K562 (cell line): ENCODE measurements at regions not wholly inside any gene's neighbourhood (a gene's known extent, or its start where the extent isn't known, plus 50 kb on each side); places are given as distances from the start of the nearest gene placed in this dataset.

Experiments
- ATF1 ChIP-seq, 2 experiments: fragments of 450-650 bp in 1 of 2; IDR thresholded peaks; 2 replicates each; pipeline ENCODE4 v1.6.1; 2016; ENCODE audit warnings: missing compliant biosample characterization in 1 of 2, missing genetic modification characterization in 1 of 2
- CTCF ChIP-seq, 3 experiments: IDR thresholded peaks in 2 of 3; conservative IDR thresholded peaks in 1 of 3; 2 replicates each; pipeline ENCODE4 v1.5.1; 2011 to 2012; ENCODE audit warnings: low read length in 3 of 3, mild to moderate bottlenecking in 3 of 3, control low read depth in 2 of 3, improper control_type of control experiment in 1 of 3, inconsistent platforms in 1 of 3, low read depth in 1 of 3, mixed read lengths in 1 of 3, moderate library complexity in 1 of 3; ENCODE audit not compliant: insufficient read depth in 2 of 3
- FOSL1 ChIP-seq: fragments of 200-800 bp; sonication (Bioruptor generic); conservative IDR thresholded peaks from 2 replicates; pipeline ENCODE4 v1.6.1; 2016; ENCODE audit warnings: missing genetic modification characterization, missing compliant biosample characterization
- IFI16 ChIP-seq: fragments of 250-450 bp; sonication (Bioruptor Pico); IDR thresholded peaks from 2 replicates; pipeline ENCODE4 v2.1.2; 2022; ENCODE audit warnings: mild to moderate bottlenecking, inconsistent platforms
- KDM2B ChIP-seq: fragments of 250-450 bp; sonication (Bioruptor Pico); IDR thresholded peaks from 2 replicates; pipeline ENCODE4 v1.8.0; 2021; ENCODE audit warnings: mild to moderate bottlenecking, moderate library complexity
- NRF1 ChIP-seq, 2 experiments: fragments of 450-650 bp; IDR thresholded peaks in 1 of 2; conservative IDR thresholded peaks in 1 of 2; 2 replicates each; pipeline ENCODE4 v1.6.1; 2014; ENCODE audit warnings: mild to moderate bottlenecking in 2 of 2
- USF2 ChIP-seq: sonication (generic); formaldehyde crosslinking; IDR thresholded peaks from 2 replicates; pipeline ENCODE4 v1.5.0; 2020; ENCODE audit warnings: missing genetic modification reagents
- ZBTB11 ChIP-seq, 3 experiments: fragments of 200-800 bp in 1 of 3; fragments of 250-450 bp in 1 of 3; fragments of 450-650 bp in 1 of 3; sonication (Bioruptor Pico) in 1 of 3; sonication (Bioruptor generic) in 1 of 3; formaldehyde crosslinking in 1 of 3; IDR thresholded peaks; 2 replicates each; pipeline versions ENCODE4 v1.6.1 to v1.8.0; 2016 to 2022; ENCODE audit warnings: mild to moderate bottlenecking in 2 of 3, missing genetic modification characterization in 2 of 3, missing compliant biosample characterization in 1 of 3, moderate library complexity in 1 of 3
- ZNF146 ChIP-seq: IDR thresholded peaks from one replicate; pipeline ENCODE4 v1.6.1; 2018; ENCODE audit warnings: missing compliant biosample characterization; ENCODE audit not compliant: unreplicated experiment
- ZNF217 ChIP-seq: sonication (generic); formaldehyde crosslinking; IDR thresholded peaks from 2 replicates; pipeline ENCODE4 v1.8.0; 2022; ENCODE audit warnings: mild to moderate bottlenecking, missing genetic modification reagents
- ZNF239 ChIP-seq: fragments of 250-450 bp; sonication (Bioruptor Pico); IDR thresholded peaks from 2 replicates; pipeline ENCODE4 v1.4.0; 2020; ENCODE audit warnings: mild to moderate bottlenecking
- ZNF395 ChIP-seq: fragments of 200-800 bp; sonication (Bioruptor generic); IDR thresholded peaks from 2 replicates; pipeline ENCODE4 v1.6.1; 2017; ENCODE audit warnings: missing genetic modification characterization, missing compliant biosample characterization
- ZNF436 ChIP-seq: fragments of 250-450, 450-650 bp; sonication (Bioruptor Pico); formaldehyde crosslinking; IDR thresholded peaks from 2 replicates; pipeline ENCODE4 v1.7.0; 2020; ENCODE audit warnings: mild to moderate bottlenecking

GRCh38 chr6:1081551-1082284 lies 230.2 kb upstream of the FOXQ1 start:
- no peak for TF ChIP-seq ZBTB11 (CRISPR knock-in tag; IDR thresholded peaks at IDR 0.05)
- TF ChIP-seq CTCF (IDR thresholded peaks at IDR 0.05 in 2 of 3, conservative IDR thresholded peaks at IDR 0.05 in 1 of 3; ENCODE audit: insufficient read depth in 2 of 3, low read depth in 1 of 3, low read length in 3 of 3), result no peak
- no peak for TF ChIP-seq ATF1 (CRISPR knock-in tag; IDR thresholded peaks at IDR 0.05)
- TF ChIP-seq ATF1 (tag; IDR thresholded peaks at IDR 0.05), result no peak
- TF ChIP-seq IFI16 (CRISPR knock-in tag), result no peak
- TF ChIP-seq NRF1 (conservative IDR thresholded peaks at IDR 0.05 in 1 of 2, IDR thresholded peaks at IDR 0.05 in 1 of 2), result no peak
- no peak for TF ChIP-seq KDM2B
- TF ChIP-seq USF2 (CRISPR knock-in tag), result no peak
- TF ChIP-seq ZNF217 (CRISPR knock-in tag), result no peak
- TF ChIP-seq ZNF239, result no peak
- no peak for TF ChIP-seq ZNF395 (CRISPR knock-in tag)
- no peak for TF ChIP-seq FOSL1
- no peak for TF ChIP-seq ZNF436 (CRISPR knock-in tag)
- no peak for TF ChIP-seq ZNF146 (CRISPR knock-in tag)
